GM12872 (cell line): ENCODE measurements at regions not wholly inside any gene's neighbourhood (a gene's known extent, or its start where the extent isn't known, plus 50 kb on each side); places are given as distances from the start of the nearest gene placed in this dataset.

Experiments
- TF ChIP-seq, protein P1 (sequence below): IDR thresholded peaks from 3 replicates; pipeline ENCODE4 v1.5.1; 2011; ENCODE audit warnings: low read depth, mild to moderate bottlenecking, low read length, moderate library complexity; ENCODE audit not compliant: insufficient read depth

DNA sequence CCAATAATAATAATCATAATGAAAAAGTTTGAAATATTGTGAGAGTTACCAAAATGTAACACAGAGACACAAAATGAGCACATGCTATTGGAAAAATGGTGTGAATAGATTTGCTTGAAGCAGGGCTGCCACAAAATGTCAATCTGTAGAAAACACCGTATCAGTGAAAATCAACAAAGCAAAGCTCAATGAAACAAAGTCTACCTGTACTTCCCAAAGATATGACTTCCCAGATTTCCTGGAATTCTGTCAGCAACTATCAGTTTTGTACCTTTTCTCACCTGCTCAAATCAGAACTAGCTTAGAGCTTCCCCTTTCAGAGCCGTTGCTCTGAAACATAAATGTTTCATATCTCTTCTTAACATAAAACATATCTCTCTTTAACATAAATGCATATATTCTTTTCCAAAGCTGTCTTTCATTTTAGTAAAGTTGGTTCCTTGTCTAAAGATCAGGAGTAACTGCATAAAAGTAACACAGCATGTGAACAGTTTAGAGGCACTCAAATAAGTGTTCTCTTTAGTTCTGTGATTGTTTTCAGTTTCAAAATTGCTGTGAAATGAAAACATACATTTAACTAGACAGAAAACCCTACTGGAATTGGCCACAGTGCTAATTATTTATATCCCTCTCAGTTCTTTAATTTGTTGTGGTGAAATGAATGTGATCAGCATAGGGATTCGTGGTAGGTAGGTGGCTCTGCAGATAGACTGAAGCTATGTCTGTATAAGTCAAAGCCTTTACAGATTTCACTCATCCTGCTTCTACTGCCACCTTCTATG, 262.5 kb downstream of the KCNJ3 start:
- TF ChIP-seq, protein P1, sequence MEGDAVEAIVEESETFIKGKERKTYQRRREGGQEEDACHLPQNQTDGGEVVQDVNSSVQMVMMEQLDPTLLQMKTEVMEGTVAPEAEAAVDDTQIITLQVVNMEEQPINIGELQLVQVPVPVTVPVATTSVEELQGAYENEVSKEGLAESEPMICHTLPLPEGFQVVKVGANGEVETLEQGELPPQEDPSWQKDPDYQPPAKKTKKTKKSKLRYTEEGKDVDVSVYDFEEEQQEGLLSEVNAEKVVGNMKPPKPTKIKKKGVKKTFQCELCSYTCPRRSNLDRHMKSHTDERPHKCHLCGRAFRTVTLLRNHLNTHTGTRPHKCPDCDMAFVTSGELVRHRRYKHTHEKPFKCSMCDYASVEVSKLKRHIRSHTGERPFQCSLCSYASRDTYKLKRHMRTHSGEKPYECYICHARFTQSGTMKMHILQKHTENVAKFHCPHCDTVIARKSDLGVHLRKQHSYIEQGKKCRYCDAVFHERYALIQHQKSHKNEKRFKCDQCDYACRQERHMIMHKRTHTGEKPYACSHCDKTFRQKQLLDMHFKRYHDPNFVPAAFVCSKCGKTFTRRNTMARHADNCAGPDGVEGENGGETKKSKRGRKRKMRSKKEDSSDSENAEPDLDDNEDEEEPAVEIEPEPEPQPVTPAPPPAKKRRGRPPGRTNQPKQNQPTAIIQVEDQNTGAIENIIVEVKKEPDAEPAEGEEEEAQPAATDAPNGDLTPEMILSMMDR: no peak

DNA sequence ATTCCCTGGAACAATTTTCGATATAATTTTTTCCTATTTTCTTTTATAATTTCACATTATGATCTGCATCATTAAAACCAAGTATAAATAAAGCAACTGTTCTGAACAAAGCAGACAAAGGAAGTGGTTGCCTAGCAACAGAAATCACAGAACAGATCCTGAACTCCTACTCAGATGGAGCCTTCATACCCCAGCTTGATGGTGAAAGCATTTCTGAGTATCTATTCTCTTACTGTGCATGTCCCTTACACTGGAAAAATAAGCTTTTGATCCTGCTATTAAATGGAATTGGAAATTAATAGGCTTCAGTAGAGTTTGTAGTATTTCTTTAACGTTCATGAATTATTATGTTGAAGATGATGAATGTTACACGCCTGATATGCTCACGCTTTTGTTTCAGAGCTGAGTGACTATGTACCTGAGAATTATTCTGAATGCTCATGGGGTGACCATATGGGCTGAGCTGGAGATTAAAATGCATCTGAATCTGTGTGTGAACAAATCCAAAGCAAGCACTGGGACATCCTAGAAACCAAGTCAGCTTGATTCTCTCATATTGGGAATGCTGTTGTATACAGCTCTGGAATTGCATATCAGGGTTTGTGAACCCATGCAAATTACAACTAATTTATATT, 254.0 kb downstream of the KCNJ3 start:
- TF ChIP-seq, protein P1: no peak

DNA sequence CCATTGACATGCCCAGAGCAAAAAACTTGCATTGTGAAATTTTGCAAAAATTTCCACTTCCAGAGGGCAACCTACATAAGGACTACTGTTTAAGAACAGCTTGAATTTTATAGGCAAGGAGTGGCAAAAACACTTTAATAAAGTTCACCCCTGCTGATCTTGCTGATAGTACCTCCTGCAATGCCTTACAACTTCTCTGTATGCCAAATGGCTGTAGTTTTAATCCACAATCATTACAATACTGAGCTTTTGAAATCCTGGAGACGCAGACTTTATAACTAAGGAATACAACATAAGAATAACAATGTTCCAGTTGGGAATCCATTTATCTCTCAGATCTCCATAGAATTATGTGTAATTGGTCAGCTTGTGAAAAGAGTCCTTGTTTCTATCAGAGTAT, 247.5 kb downstream of the KCNJ3 start:
- TF ChIP-seq, protein P1: no peak

DNA sequence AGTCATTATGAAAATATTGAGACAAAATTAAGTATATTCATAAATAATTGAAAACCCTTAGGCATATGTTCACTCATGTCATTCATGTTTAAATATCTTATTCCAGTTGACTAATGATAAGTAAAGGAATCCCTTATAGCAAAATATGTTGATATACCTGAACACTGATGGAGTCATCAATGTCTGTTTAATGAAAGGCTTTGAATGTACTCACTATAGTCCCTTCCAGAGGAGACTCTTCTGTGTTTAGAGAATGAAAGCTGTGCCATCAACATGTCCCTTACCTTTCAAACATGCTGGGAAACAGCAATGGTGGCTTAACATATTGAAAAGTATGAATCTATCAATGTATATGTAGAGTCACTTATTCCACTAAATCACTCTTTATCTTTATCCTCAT, 242.9 kb downstream of the KCNJ3 start:
- TF ChIP-seq, protein P1: no peak

DNA sequence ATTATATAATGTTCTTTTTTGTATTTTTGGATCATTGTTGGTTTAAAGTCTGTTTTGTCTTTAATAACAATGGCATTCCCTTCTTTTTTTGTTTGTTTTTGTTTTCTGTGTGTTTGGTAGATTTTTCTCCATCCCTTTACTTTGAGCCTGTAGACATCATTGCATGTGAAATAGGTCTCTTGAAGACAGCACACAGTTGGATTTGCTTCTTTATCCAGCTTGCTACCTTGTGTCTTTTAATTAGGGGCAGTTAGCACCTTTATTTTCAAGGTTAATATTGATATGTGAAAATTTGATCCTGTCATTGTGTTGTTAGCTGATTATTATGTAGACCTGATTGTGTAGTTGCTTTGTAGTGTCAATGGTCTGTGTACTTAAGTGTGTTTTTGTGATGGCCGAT, 235.7 kb downstream of the KCNJ3 start:
- TF ChIP-seq, protein P1: no peak

DNA sequence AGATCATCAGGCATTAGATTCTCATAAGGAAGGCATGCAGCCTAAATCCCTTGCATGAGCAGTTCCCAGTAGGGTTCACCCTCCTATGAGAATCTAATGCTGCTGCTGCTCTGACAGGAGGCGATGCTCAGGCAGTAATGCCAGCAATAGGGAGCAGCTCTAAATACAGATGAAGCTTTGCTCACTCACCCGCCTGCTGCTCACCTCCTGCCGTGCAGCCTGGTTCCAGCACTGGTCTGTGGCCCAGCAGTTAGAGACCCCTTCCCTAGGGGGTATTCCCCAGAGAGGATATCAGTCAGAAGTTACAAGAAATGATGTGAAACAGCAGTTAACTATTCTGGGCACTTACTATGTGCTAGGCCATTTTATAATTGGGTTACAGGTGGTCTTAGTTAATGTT, 226.0 kb downstream of the KCNJ3 start:
- TF ChIP-seq, protein P1: no peak

DNA sequence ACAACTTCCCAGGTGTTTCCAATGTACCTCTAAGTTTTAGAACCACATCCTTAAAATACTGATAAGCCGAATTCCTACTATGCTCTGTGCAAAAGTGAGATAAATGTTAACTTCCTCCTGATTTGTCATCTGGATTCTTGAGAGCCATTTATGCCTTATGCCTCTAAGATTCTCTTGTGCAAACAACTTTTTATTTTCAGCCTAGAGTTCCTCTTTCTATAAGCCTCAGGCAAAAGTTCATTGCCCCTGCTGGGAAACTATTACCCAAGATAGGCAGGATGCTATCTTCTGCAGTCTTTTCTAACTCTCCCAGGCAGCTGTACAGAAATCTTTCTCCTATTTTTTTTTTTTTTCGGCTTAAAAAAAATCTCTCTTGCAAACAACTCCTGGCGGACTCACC, 216.1 kb downstream of the KCNJ3 start:
- TF ChIP-seq, protein P1: no peak
